Ishikawa (cell line): ENCODE measurements at regions not wholly inside any gene's neighbourhood (a gene's known extent, or its start where the extent isn't known, plus 50 kb on each side); places are given as distances from the start of the nearest gene placed in this dataset.

Source experiments
- CEBPB ChIP-seq: IDR thresholded peaks from 2 replicates; pipeline ENCODE4 v1.6.1; 2012
- CREB1 ChIP-seq: IDR thresholded peaks from 2 replicates; pipeline ENCODE4 v1.6.1; 2012; ENCODE audit warnings: low read depth
- EGR1 ChIP-seq: IDR thresholded peaks from 2 replicates; pipeline ENCODE4 v1.6.1; 2012
- EP300 ChIP-seq: IDR thresholded peaks from 2 replicates; pipeline ENCODE4 v1.6.1; 2012; ENCODE audit warnings: borderline replicate concordance
- FOXM1 ChIP-seq: IDR thresholded peaks from 2 replicates; pipeline ENCODE4 v1.6.1; 2012; ENCODE audit warnings: low read depth, borderline replicate concordance
- MAX ChIP-seq: IDR thresholded peaks from 2 replicates; pipeline ENCODE4 v1.6.1; 2012
- NFIC ChIP-seq: IDR thresholded peaks from 2 replicates; pipeline ENCODE4 v1.6.1; 2012
- RAD21 ChIP-seq: IDR thresholded peaks from 2 replicates; pipeline ENCODE4 v1.6.1; 2012; ENCODE audit warnings: low read depth
- TAF1 ChIP-seq: IDR thresholded peaks from 2 replicates; pipeline ENCODE4 v1.6.1; 2012; ENCODE audit warnings: low read depth, mild to moderate bottlenecking
- TCF12 ChIP-seq: IDR thresholded peaks from 2 replicates; pipeline ENCODE4 v1.6.1; 2012; ENCODE audit warnings: low read depth
- TEAD4 ChIP-seq: IDR thresholded peaks from 2 replicates; pipeline ENCODE4 v1.6.1; 2012
- YY1 ChIP-seq: IDR thresholded peaks from 2 replicates; pipeline ENCODE4 v1.6.1; 2012; ENCODE audit warnings: low read depth
- ZBTB7A ChIP-seq: IDR thresholded peaks from 2 replicates; pipeline ENCODE4 v1.6.1; 2012; ENCODE audit warnings: low read depth
- TF ChIP-seq, protein P1 (sequence below): IDR thresholded peaks from 2 replicates; pipeline ENCODE4 v1.6.1; 2012
- TF ChIP-seq, protein P2 (sequence below): IDR thresholded peaks from 2 replicates; pipeline ENCODE4 v1.6.1; 2012; ENCODE audit warnings: low read depth, mild to moderate bottlenecking

DNA sequence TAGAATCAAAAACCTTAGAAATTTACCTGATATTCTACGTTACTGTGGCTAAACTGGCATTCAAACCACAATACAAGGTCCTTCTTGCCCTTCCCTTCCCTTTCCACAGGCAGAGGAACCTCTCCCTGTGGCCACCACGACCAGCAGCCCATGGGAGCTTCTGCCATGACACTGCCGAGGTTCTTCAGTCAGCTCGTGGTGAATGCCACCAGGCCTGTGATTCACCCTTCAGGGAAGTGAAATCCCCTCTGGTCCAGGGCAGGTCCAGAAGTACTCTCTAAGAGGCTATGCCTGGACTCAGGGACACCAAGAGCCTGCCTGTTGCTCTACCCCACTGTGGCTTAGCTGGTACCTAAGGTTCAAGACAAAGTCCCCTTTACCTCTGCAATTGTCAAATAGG lies 123.0 kb downstream of the HTR1B start:
- TF ChIP-seq FOXM1 (no peak), CREB1 (no peak), NFIC (no peak), TEAD4 (no peak), MAX (no peak), TCF12 (no peak), YY1 (no peak), ZBTB7A (no peak), EGR1 (no peak), EP300 (no peak), CEBPB (no peak), TAF1 (no peak), RAD21 (no peak)
- TF ChIP-seq, protein P1, sequence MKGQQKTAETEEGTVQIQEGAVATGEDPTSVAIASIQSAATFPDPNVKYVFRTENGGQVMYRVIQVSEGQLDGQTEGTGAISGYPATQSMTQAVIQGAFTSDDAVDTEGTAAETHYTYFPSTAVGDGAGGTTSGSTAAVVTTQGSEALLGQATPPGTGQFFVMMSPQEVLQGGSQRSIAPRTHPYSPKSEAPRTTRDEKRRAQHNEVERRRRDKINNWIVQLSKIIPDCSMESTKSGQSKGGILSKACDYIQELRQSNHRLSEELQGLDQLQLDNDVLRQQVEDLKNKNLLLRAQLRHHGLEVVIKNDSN, result no peak
- TF ChIP-seq, protein P2, sequence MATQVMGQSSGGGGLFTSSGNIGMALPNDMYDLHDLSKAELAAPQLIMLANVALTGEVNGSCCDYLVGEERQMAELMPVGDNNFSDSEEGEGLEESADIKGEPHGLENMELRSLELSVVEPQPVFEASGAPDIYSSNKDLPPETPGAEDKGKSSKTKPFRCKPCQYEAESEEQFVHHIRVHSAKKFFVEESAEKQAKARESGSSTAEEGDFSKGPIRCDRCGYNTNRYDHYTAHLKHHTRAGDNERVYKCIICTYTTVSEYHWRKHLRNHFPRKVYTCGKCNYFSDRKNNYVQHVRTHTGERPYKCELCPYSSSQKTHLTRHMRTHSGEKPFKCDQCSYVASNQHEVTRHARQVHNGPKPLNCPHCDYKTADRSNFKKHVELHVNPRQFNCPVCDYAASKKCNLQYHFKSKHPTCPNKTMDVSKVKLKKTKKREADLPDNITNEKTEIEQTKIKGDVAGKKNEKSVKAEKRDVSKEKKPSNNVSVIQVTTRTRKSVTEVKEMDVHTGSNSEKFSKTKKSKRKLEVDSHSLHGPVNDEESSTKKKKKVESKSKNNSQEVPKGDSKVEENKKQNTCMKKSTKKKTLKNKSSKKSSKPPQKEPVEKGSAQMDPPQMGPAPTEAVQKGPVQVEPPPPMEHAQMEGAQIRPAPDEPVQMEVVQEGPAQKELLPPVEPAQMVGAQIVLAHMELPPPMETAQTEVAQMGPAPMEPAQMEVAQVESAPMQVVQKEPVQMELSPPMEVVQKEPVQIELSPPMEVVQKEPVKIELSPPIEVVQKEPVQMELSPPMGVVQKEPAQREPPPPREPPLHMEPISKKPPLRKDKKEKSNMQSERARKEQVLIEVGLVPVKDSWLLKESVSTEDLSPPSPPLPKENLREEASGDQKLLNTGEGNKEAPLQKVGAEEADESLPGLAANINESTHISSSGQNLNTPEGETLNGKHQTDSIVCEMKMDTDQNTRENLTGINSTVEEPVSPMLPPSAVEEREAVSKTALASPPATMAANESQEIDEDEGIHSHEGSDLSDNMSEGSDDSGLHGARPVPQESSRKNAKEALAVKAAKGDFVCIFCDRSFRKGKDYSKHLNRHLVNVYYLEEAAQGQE, result no peak

DNA sequence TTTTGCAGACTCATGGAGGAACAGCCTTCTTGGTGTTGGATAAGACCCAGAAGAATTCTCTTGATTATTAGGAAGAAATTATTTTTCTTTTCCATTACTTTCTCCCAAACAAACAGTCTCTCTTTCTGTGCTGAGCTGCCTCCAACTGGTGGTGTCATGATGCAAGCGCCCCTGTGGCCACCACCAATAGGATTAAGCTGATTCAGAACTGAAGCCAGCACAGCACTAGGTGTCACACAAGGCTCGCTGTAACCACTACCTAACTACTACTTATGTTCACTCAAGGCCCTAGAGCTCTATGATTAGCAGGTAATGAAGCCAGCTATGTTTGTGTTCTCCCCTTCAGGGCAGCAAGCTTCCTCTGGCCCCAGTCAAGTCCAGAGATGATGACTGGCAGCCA lies 123.4 kb downstream of the HTR1B start:
- TF ChIP-seq EGR1 (no peak), CEBPB (no peak), ZBTB7A (no peak), TAF1 (no peak), NFIC (no peak), EP300 (no peak), CREB1 (no peak), TEAD4 (no peak), MAX (no peak), YY1 (no peak), RAD21 (no peak), TCF12 (no peak)
- TF ChIP-seq, protein P2, result no peak
- TF ChIP-seq, protein P1, result no peak

- TF ChIP-seq, protein P1, result no peak
- no peak for TF ChIP-seq CREB1
- TF ChIP-seq EGR1, result no peak
- TF ChIP-seq ZBTB7A, result no peak
- no peak for TF ChIP-seq FOXM1
- TF ChIP-seq TCF12, result no peak
- no peak for TF ChIP-seq MAX
- no peak for TF ChIP-seq EP300
- TF ChIP-seq CEBPB, result no peak
- TF ChIP-seq, protein P2, result no peak
Observed at GRCh38 chr6:77337392-77337791, 125.9 kb downstream of the HTR1B start.

DNA sequence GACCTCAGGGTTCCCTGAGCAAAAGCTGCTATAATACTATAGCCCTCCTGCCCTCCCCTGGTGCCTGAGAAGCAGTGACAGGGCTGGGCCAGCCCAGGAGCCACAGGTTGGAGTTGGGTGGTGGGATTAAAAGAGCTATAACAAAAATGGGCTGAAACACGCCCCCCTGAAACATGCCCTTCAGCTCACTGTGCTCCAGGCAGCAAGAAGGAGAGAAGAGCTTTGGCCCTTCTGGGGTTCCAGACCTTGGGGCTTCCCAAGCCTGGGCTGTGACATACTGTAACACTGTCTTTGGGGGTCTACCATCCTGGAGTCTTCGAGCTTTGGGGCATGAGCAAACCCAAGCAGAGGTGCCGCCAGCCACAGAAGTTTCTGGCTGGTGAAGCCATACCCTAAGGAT lies 129.2 kb downstream of the HTR1B start:
- TF ChIP-seq, protein P2, result no peak
- TF ChIP-seq YY1 (no peak), EP300 (no peak), TCF12 (no peak), NFIC (no peak), CEBPB (no peak), MAX (no peak), FOXM1 (no peak), TEAD4 (no peak), ZBTB7A (no peak), TAF1 (no peak), RAD21 (no peak), EGR1 (no peak), CREB1 (no peak)
- TF ChIP-seq, protein P1, result no peak
